Activated gamma-delta T cell treated with Interleukin-2 at 50 U/mL for 16 hours (primary cell): ENCODE measurements at regions not wholly inside any gene's neighbourhood (a gene's known extent, or its start where the extent isn't known, plus 50 kb on each side); places are given as distances from the start of the nearest gene placed in this dataset.

Experiments used
- DNase-seq: peaks from one replicate; pipeline ENCODE4 v3.0.0-alpha.2; 2020

DNA sequence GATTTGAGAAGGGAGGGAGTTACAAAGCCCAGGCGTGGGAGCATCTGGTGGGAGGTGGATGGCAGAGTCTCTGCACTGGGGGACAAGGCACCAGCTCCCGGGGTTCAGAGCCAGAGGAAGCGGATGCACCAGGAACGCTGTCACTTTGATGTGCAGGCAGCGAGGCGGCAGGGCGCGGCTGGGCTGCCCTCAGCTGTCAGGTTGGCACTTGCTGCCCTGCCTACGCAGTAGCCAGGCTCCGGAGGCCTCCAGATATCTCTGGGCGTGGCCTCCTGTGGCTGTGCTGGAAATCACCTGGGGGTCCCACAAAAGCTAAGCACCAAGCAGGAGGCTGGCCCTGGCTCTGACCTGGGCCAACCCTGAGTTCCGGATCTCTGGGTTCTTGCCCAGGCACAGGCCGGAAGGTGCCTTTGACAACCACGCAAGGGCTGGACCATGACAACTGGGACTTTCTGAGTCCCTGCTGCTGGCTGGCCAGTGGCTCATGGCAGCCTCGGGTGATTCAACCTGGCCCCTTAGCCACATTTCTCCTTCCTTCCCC is 62.1 kb upstream of the MAP1LC3B2 start:
- no peak for DNase-seq

DNA sequence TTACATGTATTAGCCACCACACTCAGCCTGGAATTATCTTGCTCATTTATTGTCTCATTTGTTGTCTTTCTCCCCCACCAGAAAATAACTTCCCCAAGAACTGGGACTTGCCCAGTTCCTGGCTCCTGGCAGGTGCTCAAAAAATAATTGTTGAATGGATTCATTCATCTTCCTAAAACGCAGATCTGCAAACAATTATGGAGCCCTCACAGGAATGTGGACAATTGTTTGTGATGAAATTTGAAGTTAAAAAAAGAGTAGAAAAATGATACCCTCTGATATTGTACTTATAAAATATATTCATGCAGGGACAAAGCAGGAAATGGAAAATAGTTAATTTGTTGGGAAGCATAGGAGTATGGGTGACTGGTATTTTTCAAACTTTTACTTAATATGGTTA is 60.7 kb upstream of the MAP1LC3B2 start:
- DNase-seq: no peak

DNA sequence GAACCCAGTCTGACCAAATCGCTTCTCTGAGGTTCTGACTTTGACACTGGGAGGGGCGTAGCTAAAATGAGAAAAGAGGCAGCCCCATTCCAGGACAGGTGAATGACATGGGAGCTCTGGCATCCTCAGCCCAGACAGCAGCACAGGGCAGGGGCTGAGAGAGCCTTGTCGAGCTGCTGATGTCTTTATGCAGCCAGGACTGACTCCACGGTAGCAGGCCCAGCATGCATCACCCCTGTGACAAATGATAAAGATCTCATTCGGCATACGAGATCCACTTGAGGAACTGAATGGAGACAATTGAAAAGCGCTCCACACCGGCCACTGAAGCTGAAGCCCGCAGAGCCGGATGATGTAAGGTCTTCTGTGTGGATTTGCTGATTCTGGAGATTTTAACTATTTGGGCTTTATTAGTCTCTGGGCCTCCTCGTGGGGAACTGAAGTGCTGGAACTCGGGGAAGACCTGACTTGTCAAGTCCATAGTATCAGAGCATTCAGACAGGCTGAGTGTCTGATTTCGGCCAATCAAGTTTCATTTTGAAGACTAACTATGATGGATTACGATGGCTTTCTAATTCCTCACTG is 56.9 kb upstream of the MAP1LC3B2 start:
- DNase-seq: no peak

DNA sequence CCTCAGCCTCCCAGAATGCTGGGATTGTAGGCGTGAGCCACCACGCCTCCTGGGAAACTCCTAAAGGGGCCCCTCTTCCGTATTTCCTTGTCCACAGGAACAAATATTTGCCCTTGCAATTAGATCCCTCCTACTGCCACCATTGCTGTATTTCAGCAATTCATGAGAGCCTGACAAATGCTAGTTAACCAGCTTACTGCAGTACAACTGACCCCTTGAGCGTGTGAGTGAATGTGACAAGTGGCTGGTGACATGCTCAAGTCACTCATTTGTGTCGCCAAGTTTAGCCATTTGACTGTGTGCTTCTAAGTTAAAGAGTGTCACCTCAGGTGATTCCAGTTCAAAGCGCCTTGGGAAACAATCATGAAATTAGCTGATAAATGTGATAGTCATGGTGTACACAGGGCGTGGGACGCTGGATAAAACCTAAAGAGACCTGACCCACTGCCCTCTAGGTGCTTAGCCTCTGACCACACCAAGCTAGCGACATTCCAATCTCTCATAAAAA is 56.1 kb upstream of the MAP1LC3B2 start:
- no peak for DNase-seq

DNA sequence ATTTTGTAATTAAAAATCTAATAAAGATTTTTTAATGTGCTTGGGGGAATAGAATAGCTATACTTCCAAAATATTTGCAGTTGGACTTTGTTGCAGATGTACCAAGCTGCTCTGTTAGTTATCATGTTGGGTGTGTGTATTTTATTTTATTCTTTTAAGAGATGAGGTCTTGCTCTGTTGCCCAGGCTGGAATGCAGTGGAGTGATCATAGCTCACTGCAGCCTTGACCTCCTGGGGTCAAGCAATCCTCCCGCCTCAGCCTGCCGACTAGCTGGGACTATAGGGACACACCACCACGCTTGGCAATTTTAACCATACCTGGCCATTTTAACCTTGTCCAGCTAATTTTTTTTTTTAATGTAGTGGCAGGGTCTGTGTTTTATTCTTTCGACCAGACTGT is 54.7 kb upstream of the MAP1LC3B2 start:
- DNase-seq: no peak

DNA sequence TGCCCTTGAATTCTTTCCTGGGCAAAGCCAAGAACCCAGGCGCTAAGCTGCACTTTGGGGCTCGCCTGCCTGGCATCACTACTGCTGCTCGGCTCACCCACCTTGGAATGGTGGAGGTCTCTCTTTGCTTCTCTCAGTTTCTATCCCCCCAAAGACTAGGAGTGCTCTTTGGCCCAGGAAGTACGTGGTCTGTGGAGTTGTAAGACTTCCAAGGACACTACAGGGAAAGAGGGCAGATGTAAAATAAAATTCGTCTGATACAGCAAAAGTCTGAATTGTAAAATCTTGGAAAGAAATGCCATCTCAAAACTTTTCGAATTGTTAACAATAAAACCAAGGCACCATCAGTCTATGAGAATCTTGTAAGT is 52.5 kb upstream of the MAP1LC3B2 start:
- no peak for DNase-seq

DNA sequence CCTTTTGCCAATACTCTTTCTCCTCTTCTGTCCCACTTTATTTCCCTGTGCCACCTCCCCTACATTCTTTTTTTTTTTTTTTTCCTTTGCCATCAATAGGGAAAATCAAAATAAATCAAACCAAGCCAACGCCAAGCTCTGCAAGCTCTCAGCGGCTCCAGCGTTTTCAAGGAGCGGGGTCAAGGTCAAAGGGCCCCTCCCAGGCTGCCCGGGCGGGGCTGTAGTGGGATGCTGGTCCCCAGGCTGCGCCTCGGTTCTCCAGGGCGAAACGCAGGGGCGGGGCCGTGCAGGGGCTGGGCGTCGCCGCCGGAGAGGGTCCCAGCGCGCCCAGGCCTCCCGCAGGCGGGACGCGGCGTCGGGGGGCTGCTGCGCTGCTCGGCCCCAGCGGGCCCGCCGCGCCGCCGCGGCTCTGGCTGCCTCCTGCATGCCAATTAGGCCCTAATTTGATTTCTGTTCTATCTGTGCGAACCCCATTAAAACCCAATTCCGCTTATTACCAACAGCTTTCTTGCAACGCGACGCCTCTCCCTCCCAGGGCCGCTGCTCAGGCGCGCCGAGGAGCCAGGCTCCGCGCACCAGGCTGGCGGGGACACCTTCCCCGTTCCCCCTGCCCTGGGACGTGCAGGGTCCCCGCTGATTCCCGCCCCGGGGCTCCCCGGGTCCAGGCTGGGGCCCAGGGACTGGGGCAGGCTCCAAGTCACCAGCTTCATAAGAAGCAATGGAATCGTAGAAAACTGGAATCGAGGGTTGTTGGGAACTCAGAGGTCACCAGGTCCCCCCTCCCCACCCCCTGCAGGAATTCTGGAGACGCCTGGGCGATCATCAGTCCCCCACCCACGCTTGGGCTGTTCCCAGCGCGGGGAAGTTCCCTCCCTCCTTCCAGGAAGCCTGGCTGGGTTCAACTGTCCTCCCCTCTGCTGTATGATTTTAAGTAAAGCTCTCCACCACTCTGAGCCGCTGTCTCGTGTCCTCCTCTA is 50.7 kb upstream of the MAP1LC3B2 start:
- no peak for DNase-seq
